GM23248 (cell line): ENCODE measurements at regions not wholly inside any gene's neighbourhood (a gene's known extent, or its start where the extent isn't known, plus 50 kb on each side); places are given as distances from the start of the nearest gene placed in this dataset.
"Not testable (repeated sequence)": the region's sequence is repeated elsewhere in the genome, so short reads cannot be mapped to it uniquely, and the experiment has no call there.

Experiments used
- DNase-seq: peaks from one replicate; pipeline ENCODE4 v3.0.0-alpha.2; 2015
- H2AFZ ChIP-seq: fragments of 200-600 bp; sonication (generic); 2 replicates; pipeline ENCODE4 v1.6.1; 2016; ENCODE audit warnings: antibody characterized with exemption
- H3F3A ChIP-seq: fragments of 200-600 bp; sonication (generic); 2 replicates; pipeline ENCODE4 v1.6.1; 2016; ENCODE audit warnings: mild to moderate bottlenecking, antibody characterized with exemption, mixed run types; ENCODE audit not compliant: insufficient read depth
- H3K27ac ChIP-seq: fragments of 200-600 bp; sonication (generic); 2 replicates; pipeline ENCODE4 v1.5.1; 2016; ENCODE audit warnings: mild to moderate bottlenecking
- H3K27me3 ChIP-seq: fragments of 200-600 bp; sonication (generic); replicated peaks from 2 replicates; pipeline ENCODE4 v1.6.1; 2016; ENCODE audit warnings: mild to moderate bottlenecking; ENCODE audit not compliant: insufficient read depth
- H3K36me3 ChIP-seq: fragments of 200-600 bp; sonication (generic); 2 replicates; pipeline ENCODE4 v1.6.1; 2016; ENCODE audit warnings: low read depth, mild to moderate bottlenecking
- H3K4me1 ChIP-seq: fragments of 200-600 bp; sonication (generic); 2 replicates; pipeline ENCODE4 v1.6.1; 2016; ENCODE audit warnings: mild to moderate bottlenecking; ENCODE audit not compliant: insufficient read depth
- H3K4me2 ChIP-seq: fragments of 200-600 bp; sonication (generic); one replicate; pipeline ENCODE4 v1.6.1; 2016; ENCODE audit warnings: mild to moderate bottlenecking; ENCODE audit not compliant: unreplicated experiment
- H3K4me3 ChIP-seq: fragments of 200-600 bp; sonication (generic); 2 replicates; pipeline ENCODE4 v1.5.1; 2016; ENCODE audit warnings: mild to moderate bottlenecking
- H3K79me2 ChIP-seq: fragments of 200-600 bp; sonication (generic); 2 replicates; pipeline ENCODE4 v1.6.1; 2016; ENCODE audit warnings: mild to moderate bottlenecking; ENCODE audit not compliant: insufficient read depth
- H3K9ac ChIP-seq: fragments of 200-600 bp; sonication (generic); 2 replicates; pipeline ENCODE4 v1.6.1; 2016; ENCODE audit warnings: mild to moderate bottlenecking
- H3K9me2 ChIP-seq: fragments of 200-600 bp; sonication (generic); 2 replicates; pipeline ENCODE4 v1.6.1; 2016; ENCODE audit warnings: mixed run types, mild to moderate bottlenecking, moderate library complexity; ENCODE audit not compliant: insufficient read depth
- H3K9me3 ChIP-seq: fragments of 200-600 bp; sonication (generic); one replicate; pipeline ENCODE4 v1.6.1; 2017; ENCODE audit warnings: low read depth
- H4K20me1 ChIP-seq: fragments of 200-600 bp; sonication (generic); 2 replicates; pipeline ENCODE4 v1.6.0; 2016; ENCODE audit not compliant: insufficient read depth
- WGBS, 2 experiments: methylation state at CpG; one replicate each; pipeline ENCODE4 v1.1.6; 2015 to 2017; ENCODE audit warnings: low lambda C conversion rate in 2 of 2, low coverage in 1 of 2; ENCODE audit errors: missing lambda C conversion rate in 2 of 2; 5-methylcytosine and 5-hydroxymethylcytosine counted together
- in situ Hi-C: fragments of 300-500 bp; cut with MboI; formaldehyde crosslinking; loops from 2 replicates; pipeline ENCODE4 v1.15.0; 2020

DNA sequence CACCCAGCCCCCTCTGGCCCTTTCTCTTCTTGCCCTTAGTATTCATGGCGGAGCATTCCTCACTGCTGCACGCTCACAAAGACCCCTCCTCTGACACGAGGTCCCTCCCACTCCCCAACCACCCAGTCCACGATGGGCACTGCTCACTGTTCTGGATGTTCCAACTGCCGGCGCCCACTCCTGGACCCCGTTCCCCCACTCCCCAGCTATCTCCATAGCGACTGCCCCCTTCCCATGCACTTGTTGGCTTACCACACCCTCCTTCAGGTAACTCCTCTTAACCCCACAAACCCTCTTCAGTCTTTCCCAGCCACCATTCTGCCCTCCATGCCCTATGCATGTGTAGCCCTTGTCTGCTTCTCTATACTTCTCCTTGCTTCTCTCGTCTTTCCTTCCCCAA lies 961.5 kb upstream of the DEFB115 start:
- H2AFZ ChIP-seq, H3K36me3 ChIP-seq, H4K20me1 ChIP-seq, H3K27ac ChIP-seq, in situ Hi-C loops, H3F3A ChIP-seq, H3K9ac ChIP-seq, H3K4me1 ChIP-seq, H3K9me2 ChIP-seq, H3K9me3 ChIP-seq, DNase-seq, H3K4me2 ChIP-seq, H3K79me2 ChIP-seq, H3K4me3 ChIP-seq: not testable (repeated sequence)
- H3K27me3 ChIP-seq, result peaks cover 11% of the 10 kb centered on the region; the same call in 1 of the 2 replicates
- WGBS, 2 experiments, result 36 to 48% methylated on average over 5 to 9 of the region's 9 CpGs

GRCh38 chr20:30297878-30298595 lies 959.4 kb upstream of the DEFB115 start:
- H3K4me1 ChIP-seq, H3K4me2 ChIP-seq, DNase-seq, H3K9me3 ChIP-seq, H3K9ac ChIP-seq, H3K4me3 ChIP-seq, H3K27ac ChIP-seq, H3K9me2 ChIP-seq, H2AFZ ChIP-seq, H3K36me3 ChIP-seq, in situ Hi-C loops, H3K79me2 ChIP-seq, H4K20me1 ChIP-seq, H3F3A ChIP-seq: not testable (repeated sequence)
- H3K27me3 ChIP-seq, result peaks cover 11% of the 10 kb centered on the region; the same call in 1 of the 2 replicates
- 59 to 61% methylated on average over 1 of the region's 1 CpG for WGBS, 2 experiments

DNA sequence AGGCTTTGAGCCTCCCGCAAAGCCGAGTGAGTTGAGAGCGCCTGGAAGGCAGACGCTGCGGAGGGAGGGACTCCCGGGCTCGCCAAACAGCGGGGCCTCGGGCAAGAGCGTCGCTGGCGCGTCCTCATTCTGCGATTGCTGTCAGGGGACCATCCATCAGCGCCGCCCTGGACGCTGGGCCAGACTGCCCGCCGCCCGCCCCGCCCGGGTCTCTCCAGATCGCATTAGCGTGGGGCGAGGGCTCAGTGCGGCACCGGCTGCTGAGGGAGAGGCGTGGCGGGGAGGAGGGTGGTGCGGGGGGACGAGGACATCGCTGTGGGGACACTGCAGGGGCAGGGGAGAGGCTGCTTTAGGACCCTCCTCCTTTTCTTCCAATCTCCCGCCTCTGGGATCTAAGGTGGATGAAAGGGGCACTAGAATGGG lies 957.2 kb upstream of the DEFB115 start:
- WGBS, 2 experiments, result 2 to 4% methylated on average over 25 to 33 of the region's 33 CpGs
- H3K4me2 ChIP-seq, H2AFZ ChIP-seq, H3K9me2 ChIP-seq, H3K36me3 ChIP-seq, DNase-seq, H3K79me2 ChIP-seq, H3F3A ChIP-seq, in situ Hi-C loops, H3K9ac ChIP-seq, H3K9me3 ChIP-seq, H4K20me1 ChIP-seq, H3K4me1 ChIP-seq, H3K27me3 ChIP-seq, H3K4me3 ChIP-seq, H3K27ac ChIP-seq: not testable (repeated sequence)

DNA sequence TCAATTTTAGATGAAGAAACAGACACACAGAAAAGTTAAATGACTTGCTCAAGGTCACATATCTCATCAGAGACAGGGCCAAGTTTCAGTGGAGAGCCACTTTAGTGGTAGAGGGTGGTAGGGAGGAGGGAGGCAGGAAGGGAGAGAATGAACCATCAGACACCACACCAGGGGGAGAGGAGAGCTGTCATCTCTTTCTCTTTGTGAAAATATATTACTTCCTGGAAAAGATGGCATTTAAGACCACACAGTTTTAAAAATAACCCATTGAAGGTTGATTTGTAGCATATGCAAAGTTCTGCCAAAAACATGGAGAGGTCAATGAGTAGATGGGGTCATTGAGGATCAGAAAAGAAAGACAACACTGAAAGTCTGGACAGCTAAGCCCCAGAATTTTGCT lies 954.7 kb upstream of the DEFB115 start:
- H3K4me2 ChIP-seq, H3K36me3 ChIP-seq, H3K4me1 ChIP-seq, H3F3A ChIP-seq, H3K9ac ChIP-seq, H3K27me3 ChIP-seq, H3K27ac ChIP-seq, H4K20me1 ChIP-seq, H3K4me3 ChIP-seq, H3K9me2 ChIP-seq, DNase-seq, H3K9me3 ChIP-seq, in situ Hi-C loops, H3K79me2 ChIP-seq, H2AFZ ChIP-seq: not testable (repeated sequence)

- DNase-seq, H3K4me3 ChIP-seq, in situ Hi-C loops, H3K9me3 ChIP-seq, H3K9ac ChIP-seq, H3K79me2 ChIP-seq, H3K4me2 ChIP-seq, H3K36me3 ChIP-seq, H3K27me3 ChIP-seq, H3F3A ChIP-seq, H4K20me1 ChIP-seq, H3K9me2 ChIP-seq, H3K27ac ChIP-seq, H2AFZ ChIP-seq, H3K4me1 ChIP-seq: not testable (repeated sequence)
- 0 to 10% methylated on average over 1 of the region's 1 CpG for WGBS, 2 experiments
Measured at GRCh38 chr20:30309938-30310337, 947.5 kb upstream of the DEFB115 start.

- H3K27ac ChIP-seq, H3K9me2 ChIP-seq, H4K20me1 ChIP-seq, H2AFZ ChIP-seq, in situ Hi-C loops, H3F3A ChIP-seq, H3K9ac ChIP-seq, H3K4me3 ChIP-seq, DNase-seq, H3K4me1 ChIP-seq, H3K79me2 ChIP-seq, H3K4me2 ChIP-seq, H3K27me3 ChIP-seq, H3K9me3 ChIP-seq, H3K36me3 ChIP-seq: not testable (repeated sequence)
- 45 to 55% methylated on average over 2 of the region's 2 CpGs for WGBS, 2 experiments
Measured at GRCh38 chr20:30310385-30310784, 947.1 kb upstream of the DEFB115 start.

- H3K36me3 ChIP-seq, in situ Hi-C loops, H3K27ac ChIP-seq, H3K79me2 ChIP-seq, H3K9me2 ChIP-seq, H2AFZ ChIP-seq, H3F3A ChIP-seq, H3K27me3 ChIP-seq, H3K4me2 ChIP-seq, H3K4me1 ChIP-seq, H4K20me1 ChIP-seq, H3K4me3 ChIP-seq, H3K9ac ChIP-seq, DNase-seq, H3K9me3 ChIP-seq: not testable (repeated sequence)
- WGBS, 2 experiments, result 44 to 50% methylated on average over 4 of the region's 4 CpGs
Measured at GRCh38 chr20:30312220-30312619, 945.2 kb upstream of the DEFB115 start.

DNA sequence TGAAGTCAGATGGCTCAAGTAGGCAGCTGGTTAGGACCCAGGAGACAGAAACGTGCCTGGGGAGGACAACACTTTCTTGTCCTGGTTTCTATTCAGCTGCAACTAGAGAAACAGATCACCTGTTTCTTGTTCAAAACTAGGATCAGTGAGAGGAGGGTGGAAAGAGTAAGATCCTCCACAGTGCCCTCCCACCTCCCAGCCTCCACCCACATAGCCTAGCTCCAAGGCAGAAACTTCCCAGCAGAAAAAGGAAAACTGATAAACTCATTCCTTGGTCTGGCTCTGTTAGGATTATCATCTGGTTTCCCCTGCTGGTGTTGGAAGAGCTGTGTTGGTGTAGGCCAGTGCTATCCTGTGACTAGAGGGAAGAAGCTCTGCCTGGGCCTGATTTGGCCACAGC lies 943.8 kb upstream of the DEFB115 start:
- H3K79me2 ChIP-seq, H3F3A ChIP-seq, H3K9me3 ChIP-seq, H3K9me2 ChIP-seq, H3K36me3 ChIP-seq, H3K4me1 ChIP-seq, H3K27ac ChIP-seq, H2AFZ ChIP-seq, H3K4me3 ChIP-seq, H3K9ac ChIP-seq, DNase-seq, H3K27me3 ChIP-seq, in situ Hi-C loops, H4K20me1 ChIP-seq, H3K4me2 ChIP-seq: not testable (repeated sequence)
- WGBS, 2 experiments, result 0% methylated on average over 1 of the region's 1 CpG
